Ramos (cell line): ENCODE measurements at regions not wholly inside any gene's neighbourhood (a gene's known extent, or its start where the extent isn't known, plus 50 kb on each side); places are given as distances from the start of the nearest gene placed in this dataset.

ENCODE experiments used
- in situ Hi-C: fragments of 300-500 bp; cut with MboI; formaldehyde crosslinking; loops from one replicate; pipeline ENCODE4 v1.14.3; 2022; ENCODE audit warnings: low sequenced_read_pairs; ENCODE audit not compliant: unreplicated experiment

- in situ Hi-C loops, result no loop called here
These were observed 122.4 kb upstream of the KIAA1217 start for GRCh38 chr10:24086296-24087086.

DNA sequence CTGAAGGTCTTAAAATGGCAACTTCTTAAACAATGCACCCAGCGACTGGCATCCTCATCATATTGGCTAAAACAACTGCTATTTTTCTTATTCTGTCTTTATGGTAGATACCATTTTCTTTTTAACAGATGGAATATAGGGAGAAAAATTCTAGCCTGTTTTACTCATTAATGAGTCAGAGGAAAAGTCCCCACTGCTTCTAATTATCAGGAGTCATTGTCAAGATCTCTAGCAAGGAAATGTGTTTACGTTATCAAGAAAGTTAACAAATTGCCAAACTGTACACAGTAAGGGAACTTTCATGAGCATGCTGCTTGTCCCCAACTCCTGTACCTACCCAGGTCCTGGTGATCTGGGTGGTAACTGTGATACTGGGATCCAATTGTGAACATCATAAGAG, 117.7 kb upstream of the KIAA1217 start:
- in situ Hi-C loops, result no loop called here

GRCh38 chr10:24096281-24096680, 112.7 kb upstream of the KIAA1217 start:
- in situ Hi-C loops, result no loop called here

GRCh38 chr10:24097751-24098207, 111.2 kb upstream of the KIAA1217 start:
- in situ Hi-C loops, result no loop called here

- in situ Hi-C loops, result no loop called here
These were observed 104.0 kb upstream of the KIAA1217 start for GRCh38 chr10:24104895-24105294.

GRCh38 chr10:24113901-24114300, 95.0 kb upstream of the KIAA1217 start:
- in situ Hi-C loops, result no loop called here

GRCh38 chr10:24114556-24114955, 94.4 kb upstream of the KIAA1217 start:
- in situ Hi-C loops, result no loop called here

DNA sequence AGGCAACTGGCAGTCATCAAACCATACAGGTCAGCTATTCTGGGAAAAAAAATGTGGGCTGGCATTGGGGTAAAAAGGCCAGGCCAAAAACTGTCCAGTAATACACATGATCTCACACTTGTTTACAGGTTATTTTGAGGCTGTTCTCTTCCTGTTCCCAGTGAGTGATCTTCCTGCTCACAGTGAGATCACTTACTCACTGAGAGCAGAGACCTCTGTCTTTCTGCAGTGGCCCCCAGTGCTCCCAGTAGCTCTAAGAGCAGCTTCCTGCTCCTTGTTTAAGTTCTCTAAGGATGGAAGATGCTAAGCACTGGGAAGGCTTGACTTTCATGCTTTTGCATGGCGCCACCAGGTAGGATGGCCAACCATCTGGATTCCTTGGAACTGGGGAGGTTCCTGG, 93.5 kb upstream of the KIAA1217 start:
- in situ Hi-C loops, result no loop called here

DNA sequence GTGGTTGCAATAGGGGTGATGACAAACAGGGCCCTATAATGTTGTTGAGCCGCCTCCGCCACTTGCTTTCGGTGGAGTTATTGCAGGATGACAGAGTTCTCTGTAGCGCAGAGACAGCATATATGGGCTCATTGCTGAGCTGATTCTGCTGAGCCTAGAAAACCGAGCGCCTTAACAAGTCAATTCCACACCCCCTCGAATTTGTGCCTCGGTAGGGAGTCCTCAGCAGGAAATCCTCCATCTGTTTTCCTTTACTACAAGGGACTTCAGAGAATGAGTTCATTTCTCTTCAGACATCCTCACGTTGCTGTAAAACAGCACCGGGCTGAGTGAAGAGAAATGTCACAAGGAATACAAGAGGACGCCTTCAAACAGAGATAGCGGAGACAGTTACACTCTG, 90.7 kb upstream of the KIAA1217 start:
- in situ Hi-C loops, result no loop called here

- in situ Hi-C loops, result no loop called here
These were observed 89.0 kb upstream of the KIAA1217 start for GRCh38 chr10:24119896-24120295.

GRCh38 chr10:24120646-24121045, 88.3 kb upstream of the KIAA1217 start:
- in situ Hi-C loops, result no loop called here

- in situ Hi-C loops, result no loop called here
These were observed 81.4 kb upstream of the KIAA1217 start for GRCh38 chr10:24127516-24127915.

GRCh38 chr10:24128066-24128730, 80.7 kb upstream of the KIAA1217 start:
- in situ Hi-C loops, result no loop called here

- in situ Hi-C loops, result no loop called here
These were observed 76.2 kb upstream of the KIAA1217 start for GRCh38 chr10:24132741-24133140.

DNA sequence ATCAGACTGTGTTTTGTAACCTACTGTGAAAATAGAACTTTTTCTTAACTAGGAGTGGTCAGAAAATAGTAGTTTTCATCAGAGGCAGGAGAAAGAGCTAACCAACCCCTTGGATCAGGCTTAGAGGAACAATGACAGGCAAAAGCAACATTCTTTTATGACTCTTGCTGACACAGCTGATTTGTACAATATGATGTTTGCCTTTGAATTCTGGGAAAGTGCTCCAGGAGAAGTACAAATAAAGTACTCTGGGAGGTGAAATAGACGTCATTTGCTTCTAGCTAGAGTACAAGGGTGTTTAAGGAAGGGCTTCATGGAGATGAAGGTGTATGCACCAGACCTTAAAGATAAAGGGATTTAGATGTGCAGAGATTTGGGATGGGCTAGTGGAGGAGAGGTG, 75.1 kb upstream of the KIAA1217 start:
- in situ Hi-C loops, result no loop called here

- in situ Hi-C loops, result no loop called here
These were observed 72.9 kb upstream of the KIAA1217 start for GRCh38 chr10:24136070-24136469.

- in situ Hi-C loops, result no loop called here
These were observed 61.6 kb upstream of the KIAA1217 start for GRCh38 chr10:24147321-24147720.

DNA sequence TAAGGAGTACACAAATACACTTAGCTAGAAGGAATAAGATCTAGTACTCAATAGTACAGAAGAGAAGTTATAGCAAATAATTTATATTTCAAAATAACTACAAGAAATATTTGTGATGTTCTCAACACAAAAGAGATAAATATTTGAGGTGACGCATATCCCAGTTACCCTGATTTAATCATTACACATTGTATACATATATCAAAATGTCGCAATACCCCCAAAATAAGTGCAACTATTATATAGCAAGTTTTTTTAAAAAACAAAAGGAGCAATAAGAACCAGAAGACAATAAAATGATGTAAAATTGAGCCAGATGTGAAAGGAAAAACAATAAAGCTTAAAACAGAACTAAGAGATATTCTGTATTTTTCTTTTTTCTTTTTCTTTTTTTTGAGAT, 59.3 kb upstream of the KIAA1217 start:
- in situ Hi-C loops, result no loop called here

GRCh38 chr10:24150853-24151252, 58.1 kb upstream of the KIAA1217 start:
- in situ Hi-C loops, result no loop called here

GRCh38 chr10:24152270-24152669, 56.7 kb upstream of the KIAA1217 start:
- in situ Hi-C loops, result no loop called here

GRCh38 chr10:24153031-24153430, 55.9 kb upstream of the KIAA1217 start:
- in situ Hi-C loops, result no loop called here

- in situ Hi-C loops, result no loop called here
These were observed 55.4 kb upstream of the KIAA1217 start for GRCh38 chr10:24153537-24153936.
